ENCODE measurements at regions not wholly inside any gene's neighbourhood (a gene's known extent, or its start where the extent isn't known, plus 50 kb on each side); places are given as distances from the start of the nearest gene placed in this dataset.

- Histone ChIP-seq H3K27me3 (ENCODE audit: insufficient read depth, poor library complexity, severe bottlenecking) (no peaks in the 10 kb centered on the region), H3K4me3 (replicated peaks; ENCODE audit: insufficient read depth, low read length) (no peak overlapping the region), H3K27ac (replicated peaks) (no peak overlapping the region)
- no peak for DNase-seq (ENCODE audit: low read depth in 1 of 2, low spot score in 1 of 2)
- TF ChIP-seq SPI1 (IDR thresholded peaks at IDR 0.05; ENCODE audit: borderline replicate concordance, low read depth) (no peak), GABPA (IDR thresholded peaks at IDR 0.05; ENCODE audit: low read depth) (no peak), POLR2AphosphoS5 (IDR thresholded peaks at IDR 0.05; ENCODE audit: low read depth) (no peak)
- TF ChIP-seq, protein P1, sequence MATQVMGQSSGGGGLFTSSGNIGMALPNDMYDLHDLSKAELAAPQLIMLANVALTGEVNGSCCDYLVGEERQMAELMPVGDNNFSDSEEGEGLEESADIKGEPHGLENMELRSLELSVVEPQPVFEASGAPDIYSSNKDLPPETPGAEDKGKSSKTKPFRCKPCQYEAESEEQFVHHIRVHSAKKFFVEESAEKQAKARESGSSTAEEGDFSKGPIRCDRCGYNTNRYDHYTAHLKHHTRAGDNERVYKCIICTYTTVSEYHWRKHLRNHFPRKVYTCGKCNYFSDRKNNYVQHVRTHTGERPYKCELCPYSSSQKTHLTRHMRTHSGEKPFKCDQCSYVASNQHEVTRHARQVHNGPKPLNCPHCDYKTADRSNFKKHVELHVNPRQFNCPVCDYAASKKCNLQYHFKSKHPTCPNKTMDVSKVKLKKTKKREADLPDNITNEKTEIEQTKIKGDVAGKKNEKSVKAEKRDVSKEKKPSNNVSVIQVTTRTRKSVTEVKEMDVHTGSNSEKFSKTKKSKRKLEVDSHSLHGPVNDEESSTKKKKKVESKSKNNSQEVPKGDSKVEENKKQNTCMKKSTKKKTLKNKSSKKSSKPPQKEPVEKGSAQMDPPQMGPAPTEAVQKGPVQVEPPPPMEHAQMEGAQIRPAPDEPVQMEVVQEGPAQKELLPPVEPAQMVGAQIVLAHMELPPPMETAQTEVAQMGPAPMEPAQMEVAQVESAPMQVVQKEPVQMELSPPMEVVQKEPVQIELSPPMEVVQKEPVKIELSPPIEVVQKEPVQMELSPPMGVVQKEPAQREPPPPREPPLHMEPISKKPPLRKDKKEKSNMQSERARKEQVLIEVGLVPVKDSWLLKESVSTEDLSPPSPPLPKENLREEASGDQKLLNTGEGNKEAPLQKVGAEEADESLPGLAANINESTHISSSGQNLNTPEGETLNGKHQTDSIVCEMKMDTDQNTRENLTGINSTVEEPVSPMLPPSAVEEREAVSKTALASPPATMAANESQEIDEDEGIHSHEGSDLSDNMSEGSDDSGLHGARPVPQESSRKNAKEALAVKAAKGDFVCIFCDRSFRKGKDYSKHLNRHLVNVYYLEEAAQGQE (IDR thresholded peaks at IDR 0.05; ENCODE audit: insufficient replicate concordance, low read depth) = no peak
- TF ChIP-seq, protein P2, sequence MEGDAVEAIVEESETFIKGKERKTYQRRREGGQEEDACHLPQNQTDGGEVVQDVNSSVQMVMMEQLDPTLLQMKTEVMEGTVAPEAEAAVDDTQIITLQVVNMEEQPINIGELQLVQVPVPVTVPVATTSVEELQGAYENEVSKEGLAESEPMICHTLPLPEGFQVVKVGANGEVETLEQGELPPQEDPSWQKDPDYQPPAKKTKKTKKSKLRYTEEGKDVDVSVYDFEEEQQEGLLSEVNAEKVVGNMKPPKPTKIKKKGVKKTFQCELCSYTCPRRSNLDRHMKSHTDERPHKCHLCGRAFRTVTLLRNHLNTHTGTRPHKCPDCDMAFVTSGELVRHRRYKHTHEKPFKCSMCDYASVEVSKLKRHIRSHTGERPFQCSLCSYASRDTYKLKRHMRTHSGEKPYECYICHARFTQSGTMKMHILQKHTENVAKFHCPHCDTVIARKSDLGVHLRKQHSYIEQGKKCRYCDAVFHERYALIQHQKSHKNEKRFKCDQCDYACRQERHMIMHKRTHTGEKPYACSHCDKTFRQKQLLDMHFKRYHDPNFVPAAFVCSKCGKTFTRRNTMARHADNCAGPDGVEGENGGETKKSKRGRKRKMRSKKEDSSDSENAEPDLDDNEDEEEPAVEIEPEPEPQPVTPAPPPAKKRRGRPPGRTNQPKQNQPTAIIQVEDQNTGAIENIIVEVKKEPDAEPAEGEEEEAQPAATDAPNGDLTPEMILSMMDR (IDR thresholded peaks at IDR 0.05; ENCODE audit: insufficient read depth, low read length) = no peak
These were observed 711.7 kb upstream of the GOLIM4 start for GRCh38 chr3:168807448-168807847.

DNA sequence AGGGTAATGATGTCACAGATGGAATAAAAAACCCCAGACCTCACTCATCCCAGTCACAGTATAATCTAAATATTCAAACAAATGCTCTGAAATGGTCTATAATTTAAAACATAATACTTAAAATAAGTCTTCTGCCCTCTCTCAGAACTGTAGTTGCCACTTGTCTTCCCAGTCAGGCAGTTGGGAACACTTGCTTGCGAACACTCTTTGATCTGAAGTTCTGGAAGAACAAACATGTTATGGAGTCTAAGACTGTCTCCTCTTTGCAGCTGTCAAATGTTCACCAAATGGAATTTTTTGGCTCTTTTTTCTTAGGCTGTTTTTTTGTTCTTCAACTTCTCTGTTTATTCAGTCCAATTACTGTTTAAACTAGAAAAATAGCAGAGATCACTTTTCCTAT lies 711.1 kb upstream of the GOLIM4 start:
- DNase-seq (ENCODE audit: low read depth in 1 of 2, low spot score in 1 of 2) = no peak
- Histone ChIP-seq H3K27me3 (ENCODE audit: insufficient read depth, poor library complexity, severe bottlenecking) (no peaks in the 10 kb centered on the region), H3K4me3 (replicated peaks; ENCODE audit: insufficient read depth, low read length) (no peak overlapping the region), H3K27ac (replicated peaks) (no peak overlapping the region)
- TF ChIP-seq, protein P2 (IDR thresholded peaks at IDR 0.05; ENCODE audit: insufficient read depth, low read length) = no peak
- TF ChIP-seq GABPA (IDR thresholded peaks at IDR 0.05; ENCODE audit: low read depth) (no peak), POLR2AphosphoS5 (IDR thresholded peaks at IDR 0.05; ENCODE audit: low read depth) (no peak), SPI1 (IDR thresholded peaks at IDR 0.05; ENCODE audit: borderline replicate concordance, low read depth) (no peak)
- TF ChIP-seq, protein P1 (IDR thresholded peaks at IDR 0.05; ENCODE audit: insufficient replicate concordance, low read depth) = no peak

DNA sequence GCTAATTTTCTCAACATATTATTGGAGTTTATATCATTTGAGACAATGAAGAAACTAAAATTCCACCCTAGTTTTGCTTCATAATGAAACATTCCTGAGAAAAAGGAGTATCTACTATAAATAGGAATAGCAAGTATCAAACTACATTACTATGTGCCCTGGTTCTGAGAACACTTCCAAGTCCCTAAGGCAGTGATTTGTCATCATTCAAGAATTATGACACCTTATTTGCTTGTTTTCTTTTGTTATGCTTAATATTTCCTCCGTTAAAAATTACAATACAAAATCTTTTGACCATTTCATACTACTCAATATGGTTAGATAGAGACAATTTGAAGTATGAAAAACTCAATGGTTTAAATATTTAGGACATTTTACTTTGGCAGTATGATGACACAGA lies 707.8 kb upstream of the GOLIM4 start:
- Histone ChIP-seq H3K27me3 (ENCODE audit: insufficient read depth, poor library complexity, severe bottlenecking) (no peaks in the 10 kb centered on the region), H3K4me3 (replicated peaks; ENCODE audit: insufficient read depth, low read length) (no peak overlapping the region), H3K27ac (replicated peaks) (no peak overlapping the region)
- TF ChIP-seq, protein P2 (IDR thresholded peaks at IDR 0.05; ENCODE audit: insufficient read depth, low read length) = no peak
- TF ChIP-seq POLR2AphosphoS5 (IDR thresholded peaks at IDR 0.05; ENCODE audit: low read depth) (no peak), SPI1 (IDR thresholded peaks at IDR 0.05; ENCODE audit: borderline replicate concordance, low read depth) (no peak), GABPA (IDR thresholded peaks at IDR 0.05; ENCODE audit: low read depth) (no peak)
- TF ChIP-seq, protein P1 (IDR thresholded peaks at IDR 0.05; ENCODE audit: insufficient replicate concordance, low read depth) = no peak
- no peak for DNase-seq (ENCODE audit: low read depth in 1 of 2, low spot score in 1 of 2)

Measured in HL-60 (cell line).